H1 (cell line): ENCODE measurements at regions not wholly inside any gene's neighbourhood (a gene's known extent, or its start where the extent isn't known, plus 50 kb on each side); places are given as distances from the start of the nearest gene placed in this dataset.

Source experiments
- CTCF ChIA-PET: fragments of 300-600 bp; sonication (Branson Sonifier 250); formaldehyde crosslinking; loops from one replicate; lab custom pipeline; 2021; ENCODE audit not compliant: partially characterized antibody; lab: Charles Lee
- POLR2A ChIA-PET: fragments of 300-600 bp; sonication (Branson Sonifier 250); formaldehyde crosslinking; loops from one replicate; lab custom pipeline; 2021; ENCODE audit warnings: inconsistent platforms; ENCODE audit not compliant: partially characterized antibody; lab: Charles Lee
- DNase-seq, 2 experiments: peaks; one replicate each; pipeline versions ENCODE4 v3.0.0 to v3.0.0-alpha.2; 2010 to 2022; ENCODE audit warnings: low spot score in 2 of 2, low read depth in 1 of 2, mixed read lengths in 1 of 2
- FAIRE-seq: peaks from 2 replicates; lab custom pipeline; 2011; peaks lifted over from hg19 to GRCh38; lab: Jason Lieb, UNC
- H2AFZ ChIP-seq: 2 replicates; pipeline ENCODE4 v1.8.1; 2012; ENCODE audit warnings: low read length, inconsistent platforms
- H2AK5ac ChIP-seq: 2 replicates; pipeline ENCODE4 v1.6.1; 2013; ENCODE audit warnings: low read depth, low read length
- H2BK120ac ChIP-seq: replicated peaks from 2 replicates; pipeline ENCODE3; 2013; ENCODE audit warnings: low read depth, low read length, inconsistent platforms
- H2BK12ac ChIP-seq: 2 replicates; pipeline ENCODE4 v1.6.1; 2013; ENCODE audit warnings: low read depth, low read length
- H2BK15ac ChIP-seq: 2 replicates; pipeline ENCODE4 v1.6.1; 2013; ENCODE audit warnings: low read length
- H2BK20ac ChIP-seq: 2 replicates; pipeline ENCODE4 v1.6.1; 2013; ENCODE audit warnings: low read length
- H2BK5ac ChIP-seq: 2 replicates; pipeline ENCODE4 v1.6.1; 2013; ENCODE audit warnings: low read depth, low read length
- H3K14ac ChIP-seq: 2 replicates; pipeline ENCODE4 v1.6.1; 2013; ENCODE audit warnings: inconsistent platforms; ENCODE audit not compliant: insufficient read length
- H3K18ac ChIP-seq: 2 replicates; pipeline ENCODE4 v1.6.1; 2013; ENCODE audit warnings: low read length; ENCODE audit errors: extremely low read depth
- H3K23ac ChIP-seq: 2 replicates; pipeline ENCODE4 v1.6.1; 2013; ENCODE audit warnings: inconsistent platforms; ENCODE audit not compliant: insufficient read length
- H3K23me2 ChIP-seq: 2 replicates; pipeline ENCODE4 v1.6.1; 2013; ENCODE audit warnings: low read depth, low read length
- H3K27ac ChIP-seq: 2 replicates; pipeline ENCODE4 v1.6.1; 2011; ENCODE audit warnings: low read depth, low read length, inconsistent platforms
- H3K27me3 ChIP-seq, 4 experiments: replicated peaks in 1 of 4; 1 replicate in 1 of 4; 2 replicates in 3 of 4; pipeline versions ENCODE4 v1.6.1 to v1.8.1; 2011 to 2013; ENCODE audit warnings: low read length in 3 of 4, mild to moderate bottlenecking in 3 of 4, inconsistent platforms in 2 of 4, mixed read lengths in 2 of 4, moderate library complexity in 1 of 4; ENCODE audit not compliant: control insufficient read depth in 3 of 4, insufficient read depth in 3 of 4; ENCODE audit errors: extremely low read depth in 1 of 4
- H3K36me3 ChIP-seq, 4 experiments: 2 replicates each; pipeline versions ENCODE4 v1.6.1 to v1.8.1; 2011 to 2013; ENCODE audit warnings: mild to moderate bottlenecking in 4 of 4, low read length in 3 of 4, moderate library complexity in 2 of 4, control low read depth in 1 of 4, inconsistent platforms in 1 of 4; ENCODE audit not compliant: insufficient read depth in 4 of 4, control insufficient read depth in 2 of 4
- H3K4ac ChIP-seq: replicated peaks from 2 replicates; pipeline ENCODE3; 2013; ENCODE audit warnings: low read length, low read depth, mixed read lengths, inconsistent platforms; ENCODE audit not compliant: insufficient read length
- H3K4me1 ChIP-seq, 4 experiments: replicated peaks in 1 of 4; 1 replicate in 1 of 4; 2 replicates in 3 of 4; pipeline versions ENCODE4 v1.6.1 to v1.8.1; 2011 to 2013; ENCODE audit warnings: low read length in 3 of 4, inconsistent platforms in 2 of 4, mixed read lengths in 1 of 4; ENCODE audit not compliant: insufficient read depth in 4 of 4, control insufficient read depth in 3 of 4
- H3K4me2 ChIP-seq, 2 experiments: 2 replicates each; pipeline versions ENCODE4 v1.6.1 to v1.8.1; 2011 to 2013; ENCODE audit warnings: low read depth in 2 of 2, low read length in 2 of 2, control low read depth in 1 of 2, inconsistent platforms in 1 of 2, mild to moderate bottlenecking in 1 of 2; ENCODE audit not compliant: insufficient read depth in 1 of 2
- H3K4me3 ChIP-seq, 4 experiments: fragments of 200-600, 300-600 bp in 1 of 4; sonication (generic), shearing (Covaris generic), sonication (Bioruptor Twin) in 1 of 4; 2 replicates each; pipeline versions ENCODE4 v1.5.1 to v1.8.1; 2011 to 2016; ENCODE audit warnings: low read length in 4 of 4, low read depth in 3 of 4, control low read depth in 2 of 4, inconsistent platforms in 2 of 4, mild to moderate bottlenecking in 2 of 4, mixed read lengths in 1 of 4, moderate library complexity in 1 of 4; ENCODE audit not compliant: insufficient read depth in 2 of 4; ENCODE audit errors: extremely low read depth in 1 of 4
- H3K56ac ChIP-seq: replicated peaks from 2 replicates; pipeline ENCODE3; 2013; ENCODE audit warnings: low read depth, mild to moderate bottlenecking, mixed read lengths, low read length, inconsistent platforms; ENCODE audit not compliant: insufficient read length
- H3K79me1 ChIP-seq: 2 replicates; pipeline ENCODE4 v1.6.1; 2013; ENCODE audit warnings: low read depth, low read length, control low read depth
- H3K79me2 ChIP-seq, 2 experiments: 2 replicates each; pipeline versions ENCODE4 v1.6.1 to v1.8.1; 2012 to 2013; ENCODE audit warnings: low read length in 2 of 2, mild to moderate bottlenecking in 2 of 2, inconsistent platforms in 1 of 2; ENCODE audit not compliant: insufficient read depth in 2 of 2, control insufficient read depth in 1 of 2
- H3K9ac ChIP-seq, 4 experiments: replicated peaks in 1 of 4; 1 replicate in 1 of 4; 2 replicates in 3 of 4; pipeline versions ENCODE4 v1.6.1 to v1.8.1; 2011 to 2013; ENCODE audit warnings: low read depth in 3 of 4, low read length in 3 of 4, control low read depth in 2 of 4, mild to moderate bottlenecking in 2 of 4, moderate library complexity in 2 of 4, inconsistent platforms in 1 of 4; ENCODE audit errors: extremely low read depth in 1 of 4
- H3K9me3 ChIP-seq, 2 experiments: 2 replicates each; pipeline versions ENCODE4 v1.6.1 to v1.8.1; 2012 to 2013; ENCODE audit warnings: mild to moderate bottlenecking in 2 of 2, moderate library complexity in 2 of 2, control low read depth in 1 of 2, inconsistent platforms in 1 of 2, low read depth in 1 of 2, low read length in 1 of 2, mixed read lengths in 1 of 2; ENCODE audit not compliant: insufficient read depth in 2 of 2
- H4K20me1 ChIP-seq, 2 experiments: replicated peaks in 1 of 2; 2 replicates each; pipeline versions ENCODE3 to v1.8.1; 2011 to 2013; ENCODE audit warnings: inconsistent platforms in 2 of 2, low read length in 2 of 2, mild to moderate bottlenecking in 1 of 2; ENCODE audit not compliant: insufficient read depth in 2 of 2, control insufficient read depth in 1 of 2
- H4K5ac ChIP-seq: 2 replicates; pipeline ENCODE4 v1.6.1; 2013; ENCODE audit warnings: low read length, low read depth, mixed read lengths, inconsistent platforms; ENCODE audit not compliant: insufficient read length
- H4K8ac ChIP-seq: 2 replicates; pipeline ENCODE4 v1.8.0; 2013; ENCODE audit warnings: mild to moderate bottlenecking, moderate library complexity, low read length, inconsistent platforms; ENCODE audit not compliant: insufficient read depth; ENCODE audit errors: extremely low read depth
- H4K91ac ChIP-seq: replicated peaks from 2 replicates; pipeline ENCODE3; 2013; ENCODE audit warnings: low read length, mixed read lengths, inconsistent platforms; ENCODE audit not compliant: insufficient read length
- BCL11A ChIP-seq, 2 experiments: IDR thresholded peaks; one replicate each; pipeline ENCODE4 v1.6.1; 2011; ENCODE audit warnings: low read depth in 2 of 2, low read length in 2 of 2, mild to moderate bottlenecking in 2 of 2
- CBX5 ChIP-seq: fragments of 300-800, 300-1000 bp; sonication (generic); IDR thresholded peaks from 2 replicates; pipeline ENCODE4 v1.7.1; 2016; ENCODE audit warnings: antibody characterized with exemption, low read length, low read depth
- CREB1 ChIP-seq: IDR thresholded peaks from 2 replicates; pipeline ENCODE4 v1.6.1; 2012; ENCODE audit warnings: inconsistent platforms
- CTCF ChIP-seq, 3 experiments: IDR thresholded peaks; 1 replicate in 2 of 3; 2 replicates in 1 of 3; pipeline versions ENCODE4 v1.5.1 to v1.6.1; 2011; ENCODE audit warnings: low read length in 3 of 3, mild to moderate bottlenecking in 3 of 3, inconsistent platforms in 2 of 3, low read depth in 1 of 3, moderate library complexity in 1 of 3; ENCODE audit not compliant: insufficient read depth in 1 of 3; ENCODE audit errors: control extremely low read depth in 1 of 3
- EP300 ChIP-seq, 2 experiments: IDR thresholded peaks; 1 replicate in 1 of 2; 2 replicates in 1 of 2; pipeline ENCODE4 v1.6.1; 2011 to 2012; ENCODE audit warnings: low read depth in 2 of 2, low read length in 2 of 2, mild to moderate bottlenecking in 2 of 2, borderline replicate concordance in 1 of 2, inconsistent platforms in 1 of 2, moderate library complexity in 1 of 2
- PHF8 ChIP-seq: fragments of 200-600 bp; sonication (generic); conservative IDR thresholded peaks from 2 replicates; pipeline ENCODE4 v1.7.1; 2012; ENCODE audit warnings: low read depth, mild to moderate bottlenecking, inconsistent platforms, low read length, moderate library complexity
- POLR2A ChIP-seq, 2 experiments: IDR thresholded peaks; 1 replicate in 1 of 2; 2 replicates in 1 of 2; pipeline ENCODE4 v1.6.1; 2011; ENCODE audit warnings: low read depth in 2 of 2, low read length in 2 of 2, mild to moderate bottlenecking in 2 of 2; ENCODE audit errors: control extremely low read depth in 1 of 2
- SIN3A ChIP-seq, 2 experiments: IDR thresholded peaks in 1 of 2; conservative IDR thresholded peaks in 1 of 2; 2 replicates each; pipeline ENCODE4 v1.6.1; 2011 to 2012; ENCODE audit warnings: low read length in 2 of 2, improper control_type of control experiment in 1 of 2, low read depth in 1 of 2, mild to moderate bottlenecking in 1 of 2
- SIRT6 ChIP-seq: IDR thresholded peaks from one replicate; pipeline ENCODE4 v1.7.1; 2012; ENCODE audit warnings: low read length, inconsistent platforms
- SRF ChIP-seq: IDR thresholded peaks from 2 replicates; pipeline ENCODE4 v1.6.1; 2011; ENCODE audit warnings: mild to moderate bottlenecking, low read depth, low read length, moderate library complexity
- YY1 ChIP-seq: IDR thresholded peaks from 2 replicates; pipeline ENCODE4 v1.6.1; 2011; ENCODE audit warnings: low read depth, mild to moderate bottlenecking, low read length
- ZNF274 ChIP-seq: IDR thresholded peaks from 2 replicates; pipeline ENCODE4 v1.7.0; 2012; ENCODE audit warnings: low read length, borderline replicate concordance; ENCODE audit errors: extremely low read depth
- WGBS, 2 experiments: shearing (Covaris generic) in 1 of 2; methylation state at CpG; one replicate each; pipeline versions ENCODE4 v1.1.6 to v1.1.7; 2013 to 2015; ENCODE audit warnings: low lambda C conversion rate in 2 of 2, mixed read lengths in 2 of 2, inconsistent platforms in 1 of 2, low coverage in 1 of 2, missing lambda C conversion rate in 1 of 2; ENCODE audit not compliant: insufficient replicate concordance in 2 of 2, insufficient coverage in 1 of 2, insufficient read length in 1 of 2; ENCODE audit errors: extremely low coverage in 1 of 2, missing lambda C conversion rate in 1 of 2; 5-methylcytosine and 5-hydroxymethylcytosine counted together

- Histone ChIP-seq H3K23me2 (peaks cover 3% of the 10 kb centered on the region; the same call in 1 of the 2 replicates), H4K20me1 (peaks cover 0 to 3% of the 10 kb centered on the region in 2 experiments), H3K9me3 (no peaks in the 10 kb centered on the region; a peak in 1 of 4 replicates), H3K23ac (no peak overlapping the region), H4K91ac (no peak overlapping the region), H2BK12ac (no peak overlapping the region), H3K27ac (no peak overlapping the region), H3K9ac (no peak overlapping the region; a peak in 1 of 7 replicates), H2BK5ac (no peak overlapping the region), H3K4me3 (no peak overlapping the region), H3K27me3 (no peaks in the 10 kb centered on the region), H2AK5ac (no peak overlapping the region), H3K4me2 (no peak overlapping the region), H3K79me2 (no peaks in the 10 kb centered on the region; a peak in 1 of 4 replicates), H4K5ac (no peak overlapping the region), H4K8ac (no peak overlapping the region), H3K14ac (no peak overlapping the region), H2BK20ac (no peak overlapping the region), H2BK120ac (no peak overlapping the region), H3K79me1 (peaks cover 15% of the 10 kb centered on the region), H3K4me1 (peaks cover 7 to 30% (median 21%) of the 10 kb centered on the region in 4 experiments), H2BK15ac (no peak overlapping the region), H3K56ac (no peak overlapping the region), H3K36me3 (no peaks in the 10 kb centered on the region), H2AFZ (no peak overlapping the region), H3K4ac (no peak overlapping the region), H3K18ac (no peak overlapping the region)
- CTCF ChIA-PET, result interaction anchor here (0.9 to 33.8 kb wide), 4 partner anchors 10 to 139 kb away, joined by 3 to 371 read pairs (median 3); no protein-coding TSS in a partner anchor
- POLR2A ChIA-PET, result interaction anchor here (1.2 kb wide), 1 partner anchor 10 kb away, joined by 5 read pairs; no protein-coding TSS in a partner anchor
- WGBS, 2 experiments, result 89% methylated on average over 4 of the region's 4 CpGs; no CpG with 5 or more reads in 1 of the 2 experiments
- FAIRE-seq (no peak), DNase-seq (no peak)
- no peak for TF ChIP-seq POLR2A (IDR thresholded peaks at IDR 0.05; ENCODE audit: control extremely low read depth in 1 of 2, low read depth in 2 of 2, low read length in 2 of 2)
- no peak for TF ChIP-seq EP300 (IDR thresholded peaks at IDR 0.05; ENCODE audit: borderline replicate concordance in 1 of 2, low read depth in 2 of 2, low read length in 2 of 2)
- TF ChIP-seq SIN3A (conservative IDR thresholded peaks at IDR 0.05 in 1 of 2, IDR thresholded peaks at IDR 0.05 in 1 of 2; ENCODE audit: low read depth in 1 of 2, low read length in 2 of 2), result no peak
- no peak for TF ChIP-seq SRF
- no peak for TF ChIP-seq PHF8
- no peak for TF ChIP-seq SIRT6
- no peak for TF ChIP-seq CBX5
- TF ChIP-seq ZNF274, result no peak
- no peak for TF ChIP-seq CREB1
- TF ChIP-seq YY1, result no peak
- TF ChIP-seq CTCF (IDR thresholded peaks at IDR 0.05; ENCODE audit: control extremely low read depth in 1 of 3, insufficient read depth in 1 of 3, low read depth in 1 of 3, low read length in 3 of 3), result no peak
- no peak for TF ChIP-seq BCL11A (IDR thresholded peaks at IDR 0.05; ENCODE audit: low read depth in 2 of 2, low read length in 2 of 2)
Observed at GRCh38 chr16:85225721-85226120, 113.4 kb upstream of the CIBAR2 start.
